K562 (cell line): ENCODE measurements at regions not wholly inside any gene's neighbourhood (a gene's known extent, or its start where the extent isn't known, plus 50 kb on each side); places are given as distances from the start of the nearest gene placed in this dataset.

Experiments used
- ADNP ChIP-seq: fragments of 200-800 bp; sonication (Bioruptor generic); IDR thresholded peaks from 2 replicates; pipeline ENCODE4 v1.6.1; 2016; ENCODE audit warnings: missing genetic modification characterization, missing compliant biosample characterization
- CBX2 ChIP-seq: fragments of 200-600 bp; sonication (generic); IDR thresholded peaks from one replicate; pipeline ENCODE4 v1.6.1; 2012; ENCODE audit warnings: mild to moderate bottlenecking, low read length, inconsistent platforms; ENCODE audit not compliant: insufficient read depth, poor library complexity, severe bottlenecking
- ELF1 ChIP-seq: fragments of 200-800 bp; sonication (Bioruptor generic); IDR thresholded peaks from 2 replicates; pipeline ENCODE4 v1.6.1; 2016; ENCODE audit warnings: missing genetic modification characterization, missing compliant biosample characterization
- GABPB1 ChIP-seq: sonication (generic); formaldehyde crosslinking; IDR thresholded peaks from 2 replicates; pipeline ENCODE4 v1.8.0; 2022; ENCODE audit warnings: mild to moderate bottlenecking, missing genetic modification reagents
- GATAD2B ChIP-seq: fragments of 450-650 bp; IDR thresholded peaks from 2 replicates; pipeline ENCODE4 v1.6.1; 2017; ENCODE audit warnings: mild to moderate bottlenecking, borderline replicate concordance
- HOXB6 ChIP-seq: fragments of 250-450 bp; sonication (Bioruptor Pico); IDR thresholded peaks from 2 replicates; pipeline ENCODE4 v1.5.1; 2022; ENCODE audit warnings: mild to moderate bottlenecking, borderline replicate concordance
- MXD1 ChIP-seq: fragments of 250-450 bp; sonication (Bioruptor Pico); IDR thresholded peaks from 2 replicates; pipeline ENCODE4 v1.8.0; 2021; ENCODE audit warnings: borderline replicate concordance, mild to moderate bottlenecking, moderate library complexity; ENCODE audit not compliant: poor library complexity, severe bottlenecking
- MXI1 ChIP-seq: IDR thresholded peaks from 2 replicates; pipeline ENCODE4 v1.6.1; 2011; ENCODE audit warnings: low read depth, mild to moderate bottlenecking, improper control_type of control experiment, low read length
- NR3C1 ChIP-seq: sonication (generic); formaldehyde crosslinking; IDR thresholded peaks from 2 replicates; pipeline ENCODE4 v1.8.1; 2022; ENCODE audit warnings: missing genetic modification reagents
- PCBP2 ChIP-seq: fragments of 200-400 bp; formaldehyde crosslinking; IDR thresholded peaks from 2 replicates; pipeline ENCODE4 v1.6.1; 2018; ENCODE audit warnings: low read length, low read depth, mild to moderate bottlenecking, moderate library complexity; ENCODE audit not compliant: poor library complexity, severe bottlenecking
- SMARCE1 ChIP-seq: fragments of 450-650 bp; IDR thresholded peaks from 2 replicates; pipeline ENCODE4 v1.7.1; 2016; ENCODE audit warnings: mild to moderate bottlenecking
- WHSC1 ChIP-seq: IDR thresholded peaks from one replicate; pipeline ENCODE4 v1.6.1; 2012; ENCODE audit warnings: low read length, control low read depth, inconsistent platforms
- ZBTB12 ChIP-seq: fragments of 250-450 bp; sonication (Bioruptor Pico); IDR thresholded peaks from 2 replicates; pipeline ENCODE4 v1.4.0; 2020
- ZEB2 ChIP-seq: fragments of 450-650 bp; IDR thresholded peaks from 2 replicates; pipeline ENCODE4 v1.6.1; 2016
- ZFX ChIP-seq: sonication (generic); formaldehyde crosslinking; IDR thresholded peaks from 2 replicates; pipeline ENCODE4 v1.8.0; 2022; ENCODE audit warnings: mild to moderate bottlenecking, missing genetic modification reagents, moderate library complexity
- ZNF511 ChIP-seq: sonication (generic); formaldehyde crosslinking; IDR thresholded peaks from 2 replicates; pipeline ENCODE4 v1.8.0; 2022; ENCODE audit warnings: mild to moderate bottlenecking, missing genetic modification reagents
- TF ChIP-seq, protein P1 (sequence below): fragments of 150-350 bp; conservative IDR thresholded peaks from 2 replicates; pipeline ENCODE4 v1.6.1; 2014; ENCODE audit warnings: low read length
- TF ChIP-seq, protein P2 (sequence below): IDR thresholded peaks from 2 replicates; pipeline ENCODE4 v1.6.1; 2011; ENCODE audit not compliant: insufficient read length; ENCODE audit errors: extremely low read depth
- TF ChIP-seq, protein P3 (sequence below): fragments of 450-650 bp; IDR thresholded peaks from 2 replicates; pipeline ENCODE4 v1.6.1; 2016
- TF ChIP-seq, protein P4 (sequence below): fragments of 450-650 bp; formaldehyde crosslinking; IDR thresholded peaks from 2 replicates; pipeline ENCODE4 v1.4.0; 2022; ENCODE audit warnings: missing genetic modification characterization

DNA sequence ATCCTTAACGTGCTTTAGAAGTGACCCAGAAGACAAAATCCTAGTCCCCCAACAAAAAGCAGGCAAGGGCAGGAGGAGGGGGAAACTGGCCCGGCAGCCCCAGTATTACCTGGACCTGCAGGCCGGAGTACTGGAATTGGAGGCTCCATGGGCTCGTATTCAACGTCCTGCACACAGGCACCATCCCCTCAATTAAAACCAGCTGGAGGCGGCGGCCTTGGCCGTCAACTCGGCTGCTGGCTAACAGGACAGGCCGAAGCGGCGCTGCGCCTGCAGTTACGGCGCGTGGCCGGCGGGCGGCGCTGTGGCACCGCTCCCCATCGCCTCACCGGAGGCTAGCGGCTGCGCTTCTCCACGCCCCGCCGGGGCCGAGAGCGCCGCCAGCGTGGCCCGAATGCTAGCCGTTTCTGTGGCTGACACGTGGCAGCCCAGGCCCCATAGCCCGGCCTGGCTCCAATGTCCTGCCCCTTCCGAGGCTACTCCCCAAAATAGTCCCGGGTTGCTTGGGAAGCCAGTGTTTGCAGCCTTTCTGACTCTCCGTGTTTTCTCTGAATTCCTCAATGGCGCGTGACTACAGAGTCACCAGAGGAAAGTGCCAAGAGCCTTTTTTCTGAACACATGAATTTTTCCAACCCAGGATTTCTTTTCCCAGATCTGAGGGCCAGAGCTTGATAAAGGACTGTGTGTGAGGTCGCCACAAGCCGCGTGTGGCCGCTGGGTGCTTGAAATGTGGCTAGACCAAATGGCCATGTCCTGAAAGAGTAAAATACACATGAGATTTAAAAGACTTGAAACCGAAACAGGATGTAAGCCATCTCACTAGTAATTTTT lies 82.5 kb downstream of the HHIPL2 start (continued):
- TF ChIP-seq, protein P1, sequence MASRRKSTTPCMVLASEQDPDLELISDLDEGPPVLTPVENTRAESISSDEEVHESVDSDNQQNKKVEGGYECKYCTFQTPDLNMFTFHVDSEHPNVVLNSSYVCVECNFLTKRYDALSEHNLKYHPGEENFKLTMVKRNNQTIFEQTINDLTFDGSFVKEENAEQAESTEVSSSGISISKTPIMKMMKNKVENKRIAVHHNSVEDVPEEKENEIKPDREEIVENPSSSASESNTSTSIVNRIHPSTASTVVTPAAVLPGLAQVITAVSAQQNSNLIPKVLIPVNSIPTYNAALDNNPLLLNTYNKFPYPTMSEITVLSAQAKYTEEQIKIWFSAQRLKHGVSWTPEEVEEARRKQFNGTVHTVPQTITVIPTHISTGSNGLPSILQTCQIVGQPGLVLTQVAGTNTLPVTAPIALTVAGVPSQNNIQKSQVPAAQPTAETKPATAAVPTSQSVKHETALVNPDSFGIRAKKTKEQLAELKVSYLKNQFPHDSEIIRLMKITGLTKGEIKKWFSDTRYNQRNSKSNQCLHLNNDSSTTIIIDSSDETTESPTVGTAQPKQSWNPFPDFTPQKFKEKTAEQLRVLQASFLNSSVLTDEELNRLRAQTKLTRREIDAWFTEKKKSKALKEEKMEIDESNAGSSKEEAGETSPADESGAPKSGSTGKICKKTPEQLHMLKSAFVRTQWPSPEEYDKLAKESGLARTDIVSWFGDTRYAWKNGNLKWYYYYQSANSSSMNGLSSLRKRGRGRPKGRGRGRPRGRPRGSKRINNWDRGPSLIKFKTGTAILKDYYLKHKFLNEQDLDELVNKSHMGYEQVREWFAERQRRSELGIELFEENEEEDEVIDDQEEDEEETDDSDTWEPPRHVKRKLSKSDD = no peak
- TF ChIP-seq MXD1 = peak; percentile 84
- TF ChIP-seq, protein P2, sequence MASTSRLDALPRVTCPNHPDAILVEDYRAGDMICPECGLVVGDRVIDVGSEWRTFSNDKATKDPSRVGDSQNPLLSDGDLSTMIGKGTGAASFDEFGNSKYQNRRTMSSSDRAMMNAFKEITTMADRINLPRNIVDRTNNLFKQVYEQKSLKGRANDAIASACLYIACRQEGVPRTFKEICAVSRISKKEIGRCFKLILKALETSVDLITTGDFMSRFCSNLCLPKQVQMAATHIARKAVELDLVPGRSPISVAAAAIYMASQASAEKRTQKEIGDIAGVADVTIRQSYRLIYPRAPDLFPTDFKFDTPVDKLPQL = no peak
- TF ChIP-seq ZBTB12 (CRISPR knock-in tag) = peak; percentile 52; the same call in 1 of the 2 replicates
- no peak for TF ChIP-seq WHSC1
- no peak for TF ChIP-seq ELF1 (tag)
- TF ChIP-seq PCBP2 = no peak
- TF ChIP-seq GATAD2B = peak; percentile 67
- TF ChIP-seq HOXB6 = no peak
- no peak for TF ChIP-seq ZEB2
- TF ChIP-seq, protein P3, sequence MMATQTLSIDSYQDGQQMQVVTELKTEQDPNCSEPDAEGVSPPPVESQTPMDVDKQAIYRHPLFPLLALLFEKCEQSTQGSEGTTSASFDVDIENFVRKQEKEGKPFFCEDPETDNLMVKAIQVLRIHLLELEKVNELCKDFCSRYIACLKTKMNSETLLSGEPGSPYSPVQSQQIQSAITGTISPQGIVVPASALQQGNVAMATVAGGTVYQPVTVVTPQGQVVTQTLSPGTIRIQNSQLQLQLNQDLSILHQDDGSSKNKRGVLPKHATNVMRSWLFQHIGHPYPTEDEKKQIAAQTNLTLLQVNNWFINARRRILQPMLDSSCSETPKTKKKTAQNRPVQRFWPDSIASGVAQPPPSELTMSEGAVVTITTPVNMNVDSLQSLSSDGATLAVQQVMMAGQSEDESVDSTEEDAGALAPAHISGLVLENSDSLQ = peak; percentile 24; the same call in 1 of the 2 replicates
- no peak for TF ChIP-seq SMARCE1
- TF ChIP-seq ZFX (CRISPR knock-in tag) = peak; percentile 97
- peak; percentile 81 for TF ChIP-seq MXI1
- TF ChIP-seq, protein P4, sequence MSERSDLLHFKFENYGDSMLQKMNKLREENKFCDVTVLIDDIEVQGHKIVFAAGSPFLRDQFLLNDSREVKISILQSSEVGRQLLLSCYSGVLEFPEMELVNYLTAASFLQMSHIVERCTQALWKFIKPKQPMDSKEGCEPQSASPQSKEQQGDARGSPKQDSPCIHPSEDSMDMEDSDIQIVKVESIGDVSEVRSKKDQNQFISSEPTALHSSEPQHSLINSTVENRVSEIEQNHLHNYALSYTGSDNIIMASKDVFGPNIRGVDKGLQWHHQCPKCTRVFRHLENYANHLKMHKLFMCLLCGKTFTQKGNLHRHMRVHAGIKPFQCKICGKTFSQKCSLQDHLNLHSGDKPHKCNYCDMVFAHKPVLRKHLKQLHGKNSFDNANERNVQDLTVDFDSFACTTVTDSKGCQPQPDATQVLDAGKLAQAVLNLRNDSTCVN = no peak
- peak; percentile 91; the same call in 1 of the 2 replicates for TF ChIP-seq NR3C1 (CRISPR knock-in tag)
- peak; percentile 76; the same call in 1 of the 2 replicates for TF ChIP-seq GABPB1 (CRISPR knock-in tag)
- peak; percentile 72 for TF ChIP-seq ADNP (tag)
- peak; percentile 96; the same call in 1 of the 2 replicates for TF ChIP-seq ZNF511
- TF ChIP-seq CBX2 = no peak
